Mammary epithelial cell (primary cell): ENCODE measurements at regions not wholly inside any gene's neighbourhood (a gene's known extent, or its start where the extent isn't known, plus 50 kb on each side); places are given as distances from the start of the nearest gene placed in this dataset.

Experiments used
- CTCF ChIP-seq, 2 donors: IDR thresholded peaks in 1 of 2; conservative IDR thresholded peaks in 1 of 2; 2 replicates each; pipeline ENCODE4 v1.5.1; 2011 to 2012; ENCODE audit warnings: inconsistent platforms in 2 of 2, low read length in 2 of 2, mild to moderate bottlenecking in 2 of 2, control low read depth in 1 of 2, low read depth in 1 of 2; ENCODE audit not compliant: insufficient read depth in 1 of 2; ENCODE audit errors: extremely low read depth in 1 of 2
- EZH2 ChIP-seq: IDR thresholded peaks from 2 replicates; pipeline ENCODE4 v1.6.1; 2012; ENCODE audit warnings: low read length, inconsistent platforms, borderline replicate concordance

DNA sequence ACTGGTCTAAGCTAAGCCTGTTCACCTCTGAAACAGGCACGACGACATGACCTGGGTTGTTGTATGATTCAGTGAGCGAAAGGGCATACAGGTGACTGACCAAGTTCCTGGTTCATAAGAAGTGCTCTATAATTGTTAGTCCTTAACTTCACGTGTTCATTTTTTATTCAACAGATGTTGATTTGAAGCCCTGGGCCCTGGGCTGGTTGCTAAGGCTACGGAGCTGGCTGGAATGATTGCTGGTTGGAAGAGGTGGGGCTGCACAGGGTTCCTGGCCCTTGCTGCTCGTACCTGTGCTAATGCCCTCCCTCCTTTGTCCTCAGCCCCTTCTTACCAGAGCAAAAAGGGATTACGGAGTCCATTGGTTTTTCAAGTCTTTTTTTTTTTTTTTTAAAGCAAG, 111.3 kb upstream of the CSF3R start:
- TF ChIP-seq CTCF (conservative IDR thresholded peaks at IDR 0.05 in 1 of 2, IDR thresholded peaks at IDR 0.05 in 1 of 2; ENCODE audit: extremely low read depth in 1 of 2, insufficient read depth in 1 of 2, low read depth in 1 of 2, low read length in 2 of 2) (no peak), EZH2 (no peak)
